GM23248 (cell line): ENCODE measurements at regions not wholly inside any gene's neighbourhood (a gene's known extent, or its start where the extent isn't known, plus 50 kb on each side); places are given as distances from the start of the nearest gene placed in this dataset.

Experiments
- DNase-seq: peaks from one replicate; pipeline ENCODE4 v3.0.0-alpha.2; 2015
- H2AFZ ChIP-seq: fragments of 200-600 bp; sonication (generic); 2 replicates; pipeline ENCODE4 v1.6.1; 2016; ENCODE audit warnings: antibody characterized with exemption
- H3F3A ChIP-seq: fragments of 200-600 bp; sonication (generic); 2 replicates; pipeline ENCODE4 v1.6.1; 2016; ENCODE audit warnings: mild to moderate bottlenecking, antibody characterized with exemption, mixed run types; ENCODE audit not compliant: insufficient read depth
- H3K27ac ChIP-seq: fragments of 200-600 bp; sonication (generic); 2 replicates; pipeline ENCODE4 v1.5.1; 2016; ENCODE audit warnings: mild to moderate bottlenecking
- H3K27me3 ChIP-seq: fragments of 200-600 bp; sonication (generic); replicated peaks from 2 replicates; pipeline ENCODE4 v1.6.1; 2016; ENCODE audit warnings: mild to moderate bottlenecking; ENCODE audit not compliant: insufficient read depth
- H3K36me3 ChIP-seq: fragments of 200-600 bp; sonication (generic); 2 replicates; pipeline ENCODE4 v1.6.1; 2016; ENCODE audit warnings: low read depth, mild to moderate bottlenecking
- H3K4me1 ChIP-seq: fragments of 200-600 bp; sonication (generic); 2 replicates; pipeline ENCODE4 v1.6.1; 2016; ENCODE audit warnings: mild to moderate bottlenecking; ENCODE audit not compliant: insufficient read depth
- H3K4me2 ChIP-seq: fragments of 200-600 bp; sonication (generic); one replicate; pipeline ENCODE4 v1.6.1; 2016; ENCODE audit warnings: mild to moderate bottlenecking; ENCODE audit not compliant: unreplicated experiment
- H3K4me3 ChIP-seq: fragments of 200-600 bp; sonication (generic); 2 replicates; pipeline ENCODE4 v1.5.1; 2016; ENCODE audit warnings: mild to moderate bottlenecking
- H3K79me2 ChIP-seq: fragments of 200-600 bp; sonication (generic); 2 replicates; pipeline ENCODE4 v1.6.1; 2016; ENCODE audit warnings: mild to moderate bottlenecking; ENCODE audit not compliant: insufficient read depth
- H3K9ac ChIP-seq: fragments of 200-600 bp; sonication (generic); 2 replicates; pipeline ENCODE4 v1.6.1; 2016; ENCODE audit warnings: mild to moderate bottlenecking
- H3K9me2 ChIP-seq: fragments of 200-600 bp; sonication (generic); 2 replicates; pipeline ENCODE4 v1.6.1; 2016; ENCODE audit warnings: mixed run types, mild to moderate bottlenecking, moderate library complexity; ENCODE audit not compliant: insufficient read depth
- H3K9me3 ChIP-seq: fragments of 200-600 bp; sonication (generic); one replicate; pipeline ENCODE4 v1.6.1; 2017; ENCODE audit warnings: low read depth
- H4K20me1 ChIP-seq: fragments of 200-600 bp; sonication (generic); 2 replicates; pipeline ENCODE4 v1.6.0; 2016; ENCODE audit not compliant: insufficient read depth
- EZH2 ChIP-seq: fragments of 200-600 bp; sonication (generic); IDR thresholded peaks from 2 replicates; pipeline ENCODE4 v1.6.1; 2018; ENCODE audit warnings: antibody characterized with exemption, mild to moderate bottlenecking; ENCODE audit not compliant: insufficient read depth, poor library complexity, severe bottlenecking
- EZH2phosphoT487 ChIP-seq: fragments of 200-600 bp; sonication (generic); IDR thresholded peaks from 2 replicates; pipeline ENCODE4 v1.6.1; 2018; ENCODE audit warnings: antibody characterized with exemption, moderate library complexity, mild to moderate bottlenecking, low read depth; ENCODE audit not compliant: insufficient read depth
- whole genome bisulfite sequencing, 2 experiments: methylation state at CpG; one replicate each; pipeline ENCODE4 v1.1.6; 2015 to 2017; ENCODE audit warnings: low lambda C conversion rate in 2 of 2, low coverage in 1 of 2; ENCODE audit errors: missing lambda C conversion rate in 2 of 2; 5-methylcytosine and 5-hydroxymethylcytosine counted together
- in situ Hi-C: fragments of 300-500 bp; cut with MboI; formaldehyde crosslinking; loops from 2 replicates; pipeline ENCODE4 v1.15.0; 2020

DNA sequence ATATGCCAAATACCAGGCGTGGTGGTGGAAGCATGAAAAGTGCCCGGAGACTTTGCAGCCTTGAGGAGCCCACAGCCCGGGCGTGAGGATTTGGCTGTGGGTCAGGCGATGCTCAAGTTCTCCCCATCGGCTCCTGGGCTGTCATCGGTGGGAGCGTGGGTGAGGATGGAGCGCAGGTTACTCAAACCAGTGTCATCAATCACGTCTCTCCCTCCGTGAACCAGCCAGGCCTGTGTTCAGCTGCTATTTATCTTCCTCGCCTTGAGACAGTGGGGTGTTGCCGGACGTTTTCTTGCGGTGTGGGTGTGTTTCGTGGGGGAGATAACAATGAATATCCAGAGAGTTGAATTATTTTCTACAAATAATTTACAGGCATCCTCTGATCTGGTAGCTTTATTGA, 317.6 kb downstream of the EIPR1 start:
- no peaks in the 10 kb centered on the region for H3K9me3 ChIP-seq
- no peaks in the 10 kb centered on the region for H3K36me3 ChIP-seq
- H3K9me2 ChIP-seq: no peaks in the 10 kb centered on the region
- no peak overlapping the region for H2AFZ ChIP-seq
- no peaks in the 10 kb centered on the region for H3F3A ChIP-seq
- no peaks in the 10 kb centered on the region for H3K27me3 ChIP-seq
- H3K4me2 ChIP-seq: no peak overlapping the region
- H3K4me3 ChIP-seq: no peak overlapping the region
- TF ChIP-seq EZH2phosphoT487: no peak
- no peak for TF ChIP-seq EZH2
- 14 to 15% methylated on average over 16 of the region's 16 CpGs for WGBS, 2 experiments
- H3K27ac ChIP-seq: no peak overlapping the region
- no peak for DNase-seq
- H3K79me2 ChIP-seq: no peaks in the 10 kb centered on the region
- H3K9ac ChIP-seq: no peak overlapping the region
- no peaks in the 10 kb centered on the region for H4K20me1 ChIP-seq
- H3K4me1 ChIP-seq: no peaks in the 10 kb centered on the region
- in situ Hi-C loops: no loop called here

DNA sequence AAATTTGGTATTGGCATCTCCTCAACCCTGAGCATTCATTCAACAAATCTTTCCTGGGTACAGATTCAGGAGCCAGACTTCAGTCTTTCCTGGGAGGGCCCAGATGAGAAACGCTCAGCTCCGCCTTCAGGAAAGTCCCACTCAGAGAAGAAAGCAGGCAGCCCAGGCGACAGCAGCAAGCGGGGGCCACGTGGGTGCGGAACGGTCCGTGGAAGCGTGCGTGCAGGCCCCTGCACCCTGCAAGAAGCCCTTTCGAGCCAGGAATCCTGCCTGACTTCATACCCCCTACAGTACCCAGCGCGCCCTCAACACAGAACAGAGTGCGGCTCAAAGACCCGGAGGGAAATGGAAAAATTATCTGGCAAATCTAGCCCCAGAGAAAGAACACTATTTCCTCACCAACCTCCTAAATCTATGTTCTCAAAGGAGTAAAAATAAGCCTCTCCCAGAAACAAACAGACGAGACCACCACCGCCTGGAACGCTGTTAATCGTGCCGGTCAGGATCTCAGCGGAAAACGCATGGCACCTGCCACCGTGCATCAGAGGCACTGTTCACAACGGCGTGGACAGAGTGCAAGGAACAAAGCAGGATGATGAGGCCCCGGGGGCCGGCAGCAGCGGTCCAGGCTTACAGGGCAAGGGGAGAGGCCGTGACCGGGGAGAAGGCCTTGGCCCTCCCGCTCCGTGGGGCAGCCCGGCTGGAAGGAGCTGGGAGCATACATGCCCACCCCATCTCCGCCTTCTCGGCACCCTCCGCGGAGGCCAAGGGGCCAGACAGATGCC, 318.3 kb downstream of the EIPR1 start:
- no peak overlapping the region for H3K4me3 ChIP-seq
- no peaks in the 10 kb centered on the region for H3K9me2 ChIP-seq
- H3K79me2 ChIP-seq: no peaks in the 10 kb centered on the region
- no peak overlapping the region for H3K4me2 ChIP-seq
- in situ Hi-C loops: no loop called here
- H2AFZ ChIP-seq: no peak overlapping the region
- H3F3A ChIP-seq: no peaks in the 10 kb centered on the region
- H3K9ac ChIP-seq: no peak overlapping the region
- H3K9me3 ChIP-seq: no peaks in the 10 kb centered on the region
- no peak for DNase-seq
- no peaks in the 10 kb centered on the region for H3K36me3 ChIP-seq
- WGBS, 2 experiments: 28 to 34% methylated on average over 35 to 37 of the region's 37 CpGs
- H4K20me1 ChIP-seq: no peaks in the 10 kb centered on the region
- no peak for TF ChIP-seq EZH2
- TF ChIP-seq EZH2phosphoT487: no peak
- no peaks in the 10 kb centered on the region for H3K4me1 ChIP-seq
- H3K27ac ChIP-seq: no peak overlapping the region
- H3K27me3 ChIP-seq: no peaks in the 10 kb centered on the region

DNA sequence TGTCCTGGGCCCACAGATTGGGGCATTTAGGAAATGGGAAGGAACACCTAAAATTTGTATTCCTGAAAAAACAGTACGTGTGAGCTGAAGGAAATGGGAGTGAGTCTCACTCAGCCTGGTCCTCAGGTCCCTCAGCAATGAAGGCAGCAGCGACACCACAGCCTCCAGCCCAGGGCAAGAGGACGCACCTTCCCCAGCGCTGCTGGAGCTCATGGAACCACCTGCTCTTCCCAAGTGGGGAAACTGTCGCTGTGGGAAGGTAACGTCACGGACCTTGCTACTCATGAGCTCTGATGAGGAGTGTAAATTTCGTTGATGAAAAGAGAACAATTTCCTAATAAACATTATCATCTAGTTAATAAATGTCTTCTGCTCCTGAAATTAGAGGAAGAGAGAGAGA, 323.6 kb downstream of the EIPR1 start:
- Histone ChIP-seq H3K9ac (no peak overlapping the region), H3K4me3 (no peak overlapping the region), H3K4me2 (no peak overlapping the region), H3K9me2 (no peaks in the 10 kb centered on the region), H3K27me3 (no peaks in the 10 kb centered on the region), H3F3A (no peaks in the 10 kb centered on the region), H3K36me3 (no peaks in the 10 kb centered on the region), H3K27ac (no peak overlapping the region), H3K9me3 (no peaks in the 10 kb centered on the region), H3K79me2 (no peaks in the 10 kb centered on the region), H3K4me1 (no peaks in the 10 kb centered on the region), H2AFZ (no peak overlapping the region), H4K20me1 (no peaks in the 10 kb centered on the region)
- 39 to 42% methylated on average over 8 of the region's 8 CpGs for WGBS, 2 experiments
- no peak for TF ChIP-seq EZH2phosphoT487
- TF ChIP-seq EZH2: no peak
- DNase-seq: no peak
- in situ Hi-C loops: no loop called here

DNA sequence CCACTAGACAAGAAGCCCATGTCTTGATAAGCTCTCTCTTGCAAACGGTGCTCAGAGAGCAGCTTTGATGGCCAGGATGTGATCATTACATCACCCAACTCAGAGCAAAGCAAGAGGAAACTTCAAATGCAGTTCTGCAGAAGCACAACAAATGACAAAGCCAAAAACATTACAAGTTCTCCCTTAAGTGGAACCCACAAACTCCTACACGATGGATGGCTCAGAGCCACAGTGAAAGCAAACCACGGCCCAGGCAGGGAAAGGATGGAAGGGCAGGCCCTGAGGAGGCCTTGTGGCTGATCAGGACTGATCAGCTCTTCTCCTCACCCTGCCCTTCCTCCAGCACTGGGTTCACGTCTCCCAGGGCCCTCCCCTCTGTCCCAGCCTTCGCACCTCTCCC, 326.4 kb downstream of the EIPR1 start:
- Histone ChIP-seq H3K4me1 (no peaks in the 10 kb centered on the region), H3K9me2 (no peaks in the 10 kb centered on the region), H2AFZ (no peak overlapping the region), H3K27me3 (no peaks in the 10 kb centered on the region), H3K27ac (no peak overlapping the region), H3K36me3 (no peaks in the 10 kb centered on the region), H3K79me2 (no peaks in the 10 kb centered on the region), H4K20me1 (no peaks in the 10 kb centered on the region), H3F3A (no peaks in the 10 kb centered on the region), H3K9me3 (no peaks in the 10 kb centered on the region), H3K4me2 (no peak overlapping the region), H3K4me3 (no peak overlapping the region), H3K9ac (no peak overlapping the region)
- DNase-seq: no peak
- 19 to 22% methylated on average over 5 of the region's 5 CpGs for WGBS, 2 experiments
- in situ Hi-C loops: no loop called here
- no peak for TF ChIP-seq EZH2phosphoT487
- no peak for TF ChIP-seq EZH2
